ENCODE measurements at regions not wholly inside any gene's neighbourhood (a gene's known extent, or its start where the extent isn't known, plus 50 kb on each side); places are given as distances from the start of the nearest gene placed in this dataset.

DNA sequence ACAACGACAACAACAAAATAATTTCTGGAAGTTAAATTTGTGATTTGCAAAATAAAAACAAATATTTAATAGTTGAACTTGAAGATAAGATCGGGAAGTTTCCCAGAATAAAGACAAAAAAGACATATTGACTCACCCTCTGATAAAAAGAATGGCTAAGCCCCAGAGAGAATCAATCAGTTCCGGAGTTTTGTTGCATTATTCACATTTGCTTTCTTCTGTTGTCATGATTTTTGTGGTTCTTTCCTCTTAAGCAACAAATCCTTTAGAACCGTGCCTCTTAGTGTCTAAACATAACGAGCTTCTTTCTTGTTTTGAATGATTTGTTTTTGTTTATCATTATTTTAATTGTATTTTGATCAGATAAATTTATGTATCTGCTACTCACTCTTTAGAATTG lies 134.9 kb upstream of the ADRA1D start:
- Histone ChIP-seq H3K27me3 (ENCODE audit: insufficient read depth in 3 of 3, low read length in 2 of 3) (peaks cover 0 to 2% (median 0%) of the 10 kb centered on the region in 3 donors), H3K9me3 (no peaks in the 10 kb centered on the region), H3K4me3 (no peak overlapping the region), H3K27ac (no peak overlapping the region), H3K4me1 (no peaks in the 10 kb centered on the region), H3K36me3 (ENCODE audit: insufficient read depth in 1 of 2, low read depth in 1 of 2) (no peaks in the 10 kb centered on the region)
- 30 to 51% (median 37%) methylated on average over 5 of the region's 5 CpGs for WGBS, 3 donors
- ATAC-seq (no peak), DNase-seq (no peak)
- intact Hi-C loops (cut with DNase I): no loop called here
- TF ChIP-seq, protein P1, sequence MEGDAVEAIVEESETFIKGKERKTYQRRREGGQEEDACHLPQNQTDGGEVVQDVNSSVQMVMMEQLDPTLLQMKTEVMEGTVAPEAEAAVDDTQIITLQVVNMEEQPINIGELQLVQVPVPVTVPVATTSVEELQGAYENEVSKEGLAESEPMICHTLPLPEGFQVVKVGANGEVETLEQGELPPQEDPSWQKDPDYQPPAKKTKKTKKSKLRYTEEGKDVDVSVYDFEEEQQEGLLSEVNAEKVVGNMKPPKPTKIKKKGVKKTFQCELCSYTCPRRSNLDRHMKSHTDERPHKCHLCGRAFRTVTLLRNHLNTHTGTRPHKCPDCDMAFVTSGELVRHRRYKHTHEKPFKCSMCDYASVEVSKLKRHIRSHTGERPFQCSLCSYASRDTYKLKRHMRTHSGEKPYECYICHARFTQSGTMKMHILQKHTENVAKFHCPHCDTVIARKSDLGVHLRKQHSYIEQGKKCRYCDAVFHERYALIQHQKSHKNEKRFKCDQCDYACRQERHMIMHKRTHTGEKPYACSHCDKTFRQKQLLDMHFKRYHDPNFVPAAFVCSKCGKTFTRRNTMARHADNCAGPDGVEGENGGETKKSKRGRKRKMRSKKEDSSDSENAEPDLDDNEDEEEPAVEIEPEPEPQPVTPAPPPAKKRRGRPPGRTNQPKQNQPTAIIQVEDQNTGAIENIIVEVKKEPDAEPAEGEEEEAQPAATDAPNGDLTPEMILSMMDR (IDR thresholded peaks at IDR 0.05): no peak

GRCh38 chr20:4375881-4376280 lies 126.8 kb upstream of the ADRA1D start:
- TF ChIP-seq, protein P1 (IDR thresholded peaks at IDR 0.05): no peak
- H3K36me3 ChIP-seq (ENCODE audit: insufficient read depth in 1 of 2, low read depth in 1 of 2): no peaks in the 10 kb centered on the region
- 31 to 41% (median 38%) methylated on average over 4 of the region's 4 CpGs for WGBS, 3 donors
- no peak for ATAC-seq
- no peak for DNase-seq
- intact Hi-C loops (cut with DNase I): no loop called here
- no peaks in the 10 kb centered on the region for H3K27me3 ChIP-seq (ENCODE audit: insufficient read depth in 3 of 3, low read length in 2 of 3)
- H3K4me1 ChIP-seq: no peaks in the 10 kb centered on the region
- H3K4me3 ChIP-seq: no peak overlapping the region
- no peak overlapping the region for H3K27ac ChIP-seq
- H3K9me3 ChIP-seq: no peaks in the 10 kb centered on the region

GRCh38 chr20:4373454-4373853 lies 124.4 kb upstream of the ADRA1D start:
- H3K4me1 ChIP-seq: no peaks in the 10 kb centered on the region
- H3K27ac ChIP-seq: no peak overlapping the region
- intact Hi-C loops (cut with DNase I): no loop called here
- no peaks in the 10 kb centered on the region for H3K36me3 ChIP-seq (ENCODE audit: insufficient read depth in 1 of 2, low read depth in 1 of 2)
- no peaks in the 10 kb centered on the region for H3K27me3 ChIP-seq (ENCODE audit: insufficient read depth in 3 of 3, low read length in 2 of 3)
- ATAC-seq (no peak), DNase-seq (no peak)
- TF ChIP-seq, protein P1 (IDR thresholded peaks at IDR 0.05): no peak
- no peaks in the 10 kb centered on the region for H3K9me3 ChIP-seq
- 77 to 89% (median 82%) methylated on average over 1 of the region's 1 CpG for WGBS, 3 donors
- no peak overlapping the region for H3K4me3 ChIP-seq

DNA sequence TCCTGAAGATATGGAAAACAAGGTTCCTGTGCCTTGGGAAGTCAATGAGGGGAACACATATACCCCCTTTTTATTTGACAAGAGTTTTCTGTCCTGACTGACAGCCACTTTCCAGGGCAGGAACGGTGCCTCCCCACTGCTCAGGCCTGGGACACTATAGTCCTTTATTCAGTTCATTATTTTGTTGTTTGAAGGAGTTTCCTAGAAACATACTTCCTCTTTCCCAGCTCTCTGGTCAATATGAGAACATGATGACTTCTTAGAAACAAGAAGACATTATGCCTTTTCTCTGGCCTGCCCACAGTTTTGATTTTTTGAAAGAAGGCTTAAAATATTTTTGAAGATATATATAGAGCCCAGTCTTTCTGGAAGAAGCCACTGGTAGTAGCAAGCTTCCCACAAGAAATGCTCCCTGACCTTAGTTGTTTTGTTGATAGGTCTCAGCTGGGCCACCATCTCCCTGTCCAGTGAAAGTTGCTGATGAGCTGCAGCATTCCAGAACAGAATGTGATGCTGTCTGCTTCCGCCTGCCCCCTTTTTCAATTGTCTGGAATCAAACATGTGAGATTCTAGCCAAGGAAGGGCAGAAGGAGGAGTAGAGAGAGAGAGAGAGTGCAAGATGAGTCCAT lies 122.7 kb upstream of the ADRA1D start:
- Histone ChIP-seq H3K9me3 (no peaks in the 10 kb centered on the region), H3K36me3 (ENCODE audit: insufficient read depth in 1 of 2, low read depth in 1 of 2) (no peaks in the 10 kb centered on the region), H3K27ac (no peak overlapping the region), H3K4me3 (no peak overlapping the region), H3K27me3 (ENCODE audit: insufficient read depth in 3 of 3, low read length in 2 of 3) (no peaks in the 10 kb centered on the region), H3K4me1 (no peaks in the 10 kb centered on the region)
- ATAC-seq: no peak
- no peak for DNase-seq
- intact Hi-C loops (cut with DNase I): no loop called here
- WGBS, 3 donors: 61 to 75% (median 73%) methylated on average over 2 of the region's 2 CpGs
- TF ChIP-seq, protein P1 (IDR thresholded peaks at IDR 0.05): no peak

DNA sequence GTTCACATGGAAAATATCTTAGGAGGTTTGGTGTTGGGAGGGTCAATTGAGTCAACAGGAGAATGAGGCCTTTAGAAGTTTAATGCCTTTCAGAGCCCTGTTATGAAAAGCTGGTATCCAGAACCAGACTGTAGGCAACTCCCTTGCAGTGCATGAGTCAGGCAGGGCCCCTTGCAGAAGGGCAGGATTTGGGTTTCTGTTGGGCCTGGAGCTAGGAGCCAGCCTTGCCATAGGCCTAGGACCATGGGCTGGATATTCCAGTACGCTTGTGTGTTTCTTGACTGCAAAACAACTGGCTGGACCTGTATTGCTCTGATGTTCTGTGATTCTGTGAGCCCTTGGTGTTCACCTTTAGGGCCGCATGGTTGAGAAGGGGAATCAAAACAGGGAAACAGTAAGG lies 121.8 kb upstream of the ADRA1D start:
- no peaks in the 10 kb centered on the region for H3K27me3 ChIP-seq (ENCODE audit: insufficient read depth in 3 of 3, low read length in 2 of 3)
- 83 to 92% (median 86%) methylated on average over 2 of the region's 2 CpGs for WGBS, 3 donors
- TF ChIP-seq, protein P1 (IDR thresholded peaks at IDR 0.05): no peak
- no peaks in the 10 kb centered on the region for H3K9me3 ChIP-seq
- no peaks in the 10 kb centered on the region for H3K36me3 ChIP-seq (ENCODE audit: insufficient read depth in 1 of 2, low read depth in 1 of 2)
- H3K4me3 ChIP-seq: no peak overlapping the region
- H3K4me1 ChIP-seq: no peaks in the 10 kb centered on the region
- intact Hi-C loops (cut with DNase I): no loop called here
- ATAC-seq (no peak), DNase-seq (no peak)
- no peak overlapping the region for H3K27ac ChIP-seq
